Stimulated activated memory B cell treated with anti-CD40 and anti-IgM and Interleukin-4, amounts not matched to agents 10 μg/mL and 1 μg/mL and 100 μg/mL, for 72 hours (primary cell): ENCODE measurements at regions not wholly inside any gene's neighbourhood (a gene's known extent, or its start where the extent isn't known, plus 50 kb on each side); places are given as distances from the start of the nearest gene placed in this dataset.
"Not testable (repeated sequence)": the region's sequence is repeated elsewhere in the genome, so short reads cannot be mapped to it uniquely, and the experiment has no call there.

Experiments
- ATAC-seq: fragments of 150-1000 bp; cut with Tn5 transposase; 2 replicates; pipeline ENCODE4 v1.10.0; 2021
- H3K27ac Mint-ChIP-seq: one replicate; pipeline ENCODE4 v1.8.0; 2022; ENCODE audit warnings: mild to moderate bottlenecking, mixed read lengths
- H3K27me3 Mint-ChIP-seq: one replicate; pipeline ENCODE4 v1.8.0; 2022; ENCODE audit warnings: mixed read lengths
- H3K36me3 Mint-ChIP-seq: one replicate; pipeline ENCODE4 v1.8.0; 2022; ENCODE audit warnings: mixed read lengths
- H3K4me1 Mint-ChIP-seq: one replicate; pipeline ENCODE4 v1.8.0; 2022; ENCODE audit warnings: mixed read lengths
- H3K4me3 Mint-ChIP-seq: one replicate; pipeline ENCODE4 v1.8.0; 2022; ENCODE audit warnings: mild to moderate bottlenecking, moderate library complexity, mixed read lengths
- H3K9me3 Mint-ChIP-seq: one replicate; pipeline ENCODE4 v1.8.0; 2022; ENCODE audit warnings: mixed read lengths

GRCh38 chr7:116356333-116356965, 143.1 kb upstream of the CAV2 start:
- Mint-ChIP-seq H3K4me1 (no peaks in the 10 kb centered on the region), H3K4me3 (no peak overlapping the region), H3K27me3 (peaks cover 1% of the 10 kb centered on the region), H3K9me3 (peaks cover 2% of the 10 kb centered on the region), H3K36me3 (no peaks in the 10 kb centered on the region), H3K27ac (no peak overlapping the region)
- no peak for ATAC-seq

- no peak overlapping the region for H3K4me3 Mint-ChIP-seq
- H3K27me3 Mint-ChIP-seq = peaks cover 7% of the 10 kb centered on the region
- no peak for ATAC-seq
- H3K4me1 Mint-ChIP-seq = no peaks in the 10 kb centered on the region
- no peaks in the 10 kb centered on the region for H3K36me3 Mint-ChIP-seq
- H3K27ac Mint-ChIP-seq = no peak overlapping the region
- H3K9me3 Mint-ChIP-seq = peaks cover 2% of the 10 kb centered on the region
Measured at GRCh38 chr7:116356979-116357378, 142.6 kb upstream of the CAV2 start.

- no peak for ATAC-seq
- no peak overlapping the region for H3K27ac Mint-ChIP-seq
- H3K36me3 Mint-ChIP-seq = no peaks in the 10 kb centered on the region
- H3K9me3 Mint-ChIP-seq = peaks cover 2% of the 10 kb centered on the region
- no peak overlapping the region for H3K4me3 Mint-ChIP-seq
- no peaks in the 10 kb centered on the region for H3K4me1 Mint-ChIP-seq
- H3K27me3 Mint-ChIP-seq = peaks cover 9% of the 10 kb centered on the region
Measured at GRCh38 chr7:116357781-116358670, 141.5 kb upstream of the CAV2 start.

GRCh38 chr7:116361767-116362166, 137.8 kb upstream of the CAV2 start:
- Mint-ChIP-seq H3K4me1 (no peaks in the 10 kb centered on the region), H3K4me3 (no peak overlapping the region), H3K9me3 (peaks cover 2% of the 10 kb centered on the region), H3K36me3 (no peaks in the 10 kb centered on the region), H3K27ac (no peak overlapping the region), H3K27me3 (peaks cover 25% of the 10 kb centered on the region)
- no peak for ATAC-seq

- H3K27me3 Mint-ChIP-seq = peaks cover 33% of the 10 kb centered on the region
- H3K9me3 Mint-ChIP-seq = peaks cover 2% of the 10 kb centered on the region
- H3K4me3 Mint-ChIP-seq = no peak overlapping the region
Measured at GRCh38 chr7:116363637-116364432, 135.7 kb upstream of the CAV2 start.

GRCh38 chr7:116364469-116364868, 135.1 kb upstream of the CAV2 start:
- Mint-ChIP-seq H3K27ac (no peak overlapping the region), H3K4me3 (no peak overlapping the region), H3K9me3 (peaks cover 2% of the 10 kb centered on the region), H3K27me3 (peaks cover 33% of the 10 kb centered on the region), H3K36me3 (no peaks in the 10 kb centered on the region), H3K4me1 (no peaks in the 10 kb centered on the region)
- no peak for ATAC-seq

More at GRCh38 chr7:116363637-116364432, 135.7 kb upstream of the CAV2 start:
- no peak overlapping the region for H3K27ac Mint-ChIP-seq
- no peaks in the 10 kb centered on the region for H3K36me3 Mint-ChIP-seq
- H3K4me1 Mint-ChIP-seq = no peaks in the 10 kb centered on the region
- no peak for ATAC-seq

- Mint-ChIP-seq H3K27ac (no peak overlapping the region), H3K9me3 (peaks cover 2% of the 10 kb centered on the region), H3K4me1 (no peaks in the 10 kb centered on the region), H3K36me3 (no peaks in the 10 kb centered on the region), H3K27me3 (peaks cover 44% of the 10 kb centered on the region), H3K4me3 (no peak overlapping the region)
- ATAC-seq = no peak
Measured at GRCh38 chr7:116365797-116366196, 133.7 kb upstream of the CAV2 start.

GRCh38 chr7:116367171-116367813, 132.2 kb upstream of the CAV2 start:
- H3K27ac Mint-ChIP-seq = no peak overlapping the region
- H3K27me3 Mint-ChIP-seq = peaks cover 40% of the 10 kb centered on the region
- H3K4me3 Mint-ChIP-seq = no peak overlapping the region
- H3K4me1 Mint-ChIP-seq = no peaks in the 10 kb centered on the region
- peaks cover under 1% of the 10 kb centered on the region for H3K9me3 Mint-ChIP-seq
- H3K36me3 Mint-ChIP-seq = no peaks in the 10 kb centered on the region
- ATAC-seq = no peak

- H3K27ac Mint-ChIP-seq = no peak overlapping the region
Measured at GRCh38 chr7:116368965-116369364, 130.6 kb upstream of the CAV2 start.

GRCh38 chr7:116371536-116371935, 128.0 kb upstream of the CAV2 start:
- H3K4me1 Mint-ChIP-seq, H3K9me3 Mint-ChIP-seq, H3K27ac Mint-ChIP-seq, H3K4me3 Mint-ChIP-seq, ATAC-seq, H3K36me3 Mint-ChIP-seq: not testable (repeated sequence)
- peaks cover 28% of the 10 kb centered on the region for H3K27me3 Mint-ChIP-seq

More at GRCh38 chr7:116368965-116369364, 130.6 kb upstream of the CAV2 start:
- no peak for ATAC-seq
- Mint-ChIP-seq H3K36me3 (no peaks in the 10 kb centered on the region), H3K4me3 (no peak overlapping the region), H3K9me3 (peaks cover 3% of the 10 kb centered on the region), H3K4me1 (no peaks in the 10 kb centered on the region), H3K27me3 (peaks cover 42% of the 10 kb centered on the region)

GRCh38 chr7:116373229-116373628, 126.3 kb upstream of the CAV2 start:
- not testable (repeated sequence) for H3K4me3 Mint-ChIP-seq, ATAC-seq, H3K36me3 Mint-ChIP-seq, H3K4me1 Mint-ChIP-seq, H3K9me3 Mint-ChIP-seq, H3K27ac Mint-ChIP-seq
- peaks cover 23% of the 10 kb centered on the region for H3K27me3 Mint-ChIP-seq

GRCh38 chr7:116377721-116378120, 121.8 kb upstream of the CAV2 start:
- Mint-ChIP-seq H3K9me3 (no peaks in the 10 kb centered on the region), H3K36me3 (no peaks in the 10 kb centered on the region), H3K27me3 (peaks cover 6% of the 10 kb centered on the region), H3K4me3 (no peak overlapping the region), H3K27ac (no peak overlapping the region), H3K4me1 (no peaks in the 10 kb centered on the region)
- no peak for ATAC-seq

- Mint-ChIP-seq H3K27me3 (peaks cover 13% of the 10 kb centered on the region), H3K27ac (no peak overlapping the region), H3K36me3 (no peaks in the 10 kb centered on the region), H3K4me3 (no peak overlapping the region), H3K4me1 (no peaks in the 10 kb centered on the region), H3K9me3 (no peaks in the 10 kb centered on the region)
- ATAC-seq = no peak
Measured at GRCh38 chr7:116380025-116380424, 119.5 kb upstream of the CAV2 start.

- Mint-ChIP-seq H3K9me3 (no peaks in the 10 kb centered on the region), H3K36me3 (no peaks in the 10 kb centered on the region), H3K4me3 (no peak overlapping the region), H3K27me3 (peaks cover 16% of the 10 kb centered on the region), H3K27ac (no peak overlapping the region), H3K4me1 (no peaks in the 10 kb centered on the region)
- no peak for ATAC-seq
Measured at GRCh38 chr7:116382375-116382774, 117.2 kb upstream of the CAV2 start.
